ENCODE measurements at regions not wholly inside any gene's neighbourhood (a gene's known extent, or its start where the extent isn't known, plus 50 kb on each side); places are given as distances from the start of the nearest gene placed in this dataset.

DNA sequence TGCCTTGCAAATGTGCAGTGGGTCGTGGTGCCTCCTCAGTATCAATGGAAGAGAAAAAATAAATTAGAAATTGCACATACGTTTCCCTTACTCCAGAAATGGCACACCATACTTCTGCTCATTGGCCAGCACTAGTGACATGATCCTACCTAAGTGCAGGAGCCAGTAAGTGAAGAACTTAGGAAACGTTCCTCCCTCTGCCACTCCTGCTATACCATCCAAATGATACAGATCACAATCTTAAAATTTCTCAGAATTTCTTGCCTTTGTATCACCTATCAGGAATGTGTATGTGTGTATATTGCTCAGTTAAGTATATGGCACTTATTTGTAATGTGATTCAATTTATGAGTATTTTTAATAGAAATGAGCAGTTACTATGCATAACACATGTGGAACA, 237.0 kb upstream of the UBE2E3 start:
- H3K4me2 ChIP-seq (ENCODE audit: low read length) = no peak overlapping the region
- H3K9ac ChIP-seq = no peak overlapping the region
- no peaks in the 10 kb centered on the region for H3K79me2 ChIP-seq
- H3K27ac ChIP-seq = no peak overlapping the region
- H3K9me3 ChIP-seq (ENCODE audit: control insufficient read depth, low read length) = no peaks in the 10 kb centered on the region
- H2AFZ ChIP-seq = no peak overlapping the region
- TF ChIP-seq, protein P1, sequence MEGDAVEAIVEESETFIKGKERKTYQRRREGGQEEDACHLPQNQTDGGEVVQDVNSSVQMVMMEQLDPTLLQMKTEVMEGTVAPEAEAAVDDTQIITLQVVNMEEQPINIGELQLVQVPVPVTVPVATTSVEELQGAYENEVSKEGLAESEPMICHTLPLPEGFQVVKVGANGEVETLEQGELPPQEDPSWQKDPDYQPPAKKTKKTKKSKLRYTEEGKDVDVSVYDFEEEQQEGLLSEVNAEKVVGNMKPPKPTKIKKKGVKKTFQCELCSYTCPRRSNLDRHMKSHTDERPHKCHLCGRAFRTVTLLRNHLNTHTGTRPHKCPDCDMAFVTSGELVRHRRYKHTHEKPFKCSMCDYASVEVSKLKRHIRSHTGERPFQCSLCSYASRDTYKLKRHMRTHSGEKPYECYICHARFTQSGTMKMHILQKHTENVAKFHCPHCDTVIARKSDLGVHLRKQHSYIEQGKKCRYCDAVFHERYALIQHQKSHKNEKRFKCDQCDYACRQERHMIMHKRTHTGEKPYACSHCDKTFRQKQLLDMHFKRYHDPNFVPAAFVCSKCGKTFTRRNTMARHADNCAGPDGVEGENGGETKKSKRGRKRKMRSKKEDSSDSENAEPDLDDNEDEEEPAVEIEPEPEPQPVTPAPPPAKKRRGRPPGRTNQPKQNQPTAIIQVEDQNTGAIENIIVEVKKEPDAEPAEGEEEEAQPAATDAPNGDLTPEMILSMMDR (IDR thresholded peaks at IDR 0.05) = no peak
- H3K36me3 ChIP-seq (ENCODE audit: control insufficient read depth, insufficient read depth, low read length) = no peaks in the 10 kb centered on the region
- no peaks in the 10 kb centered on the region for H3K4me1 ChIP-seq
- H3K27me3 ChIP-seq (ENCODE audit: control insufficient read depth, insufficient read depth, low read length) = no peaks in the 10 kb centered on the region
- no peak overlapping the region for H3K4me3 ChIP-seq (ENCODE audit: low read depth, low read length)

DNA sequence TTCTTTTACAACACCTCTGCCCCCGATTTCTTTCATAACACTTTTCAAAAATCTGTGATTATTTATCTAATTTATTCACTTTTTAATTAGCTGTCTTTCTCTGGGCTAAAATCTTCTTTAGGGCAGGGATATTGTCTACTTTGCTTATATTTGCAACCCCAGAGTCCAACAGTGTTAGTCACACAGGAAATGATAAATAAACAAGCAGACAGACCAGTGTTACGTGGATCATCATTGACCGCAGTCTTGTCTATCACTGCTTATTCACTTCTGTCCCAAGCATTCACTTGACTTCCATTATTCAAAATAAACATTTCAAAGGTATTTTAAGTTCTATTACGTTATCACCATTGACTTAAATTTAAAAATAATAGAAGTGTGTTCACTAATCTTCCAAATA, 237.6 kb upstream of the UBE2E3 start:
- Histone ChIP-seq H3K36me3 (ENCODE audit: control insufficient read depth, insufficient read depth, low read length) (no peaks in the 10 kb centered on the region), H3K79me2 (no peaks in the 10 kb centered on the region), H2AFZ (no peak overlapping the region), H3K4me3 (ENCODE audit: low read depth, low read length) (no peak overlapping the region), H3K4me1 (no peaks in the 10 kb centered on the region), H3K27me3 (ENCODE audit: control insufficient read depth, insufficient read depth, low read length) (no peaks in the 10 kb centered on the region), H3K9ac (no peak overlapping the region), H3K27ac (no peak overlapping the region), H3K9me3 (ENCODE audit: control insufficient read depth, low read length) (no peaks in the 10 kb centered on the region), H3K4me2 (ENCODE audit: low read length) (no peak overlapping the region)
- TF ChIP-seq, protein P1 (IDR thresholded peaks at IDR 0.05) = no peak

DNA sequence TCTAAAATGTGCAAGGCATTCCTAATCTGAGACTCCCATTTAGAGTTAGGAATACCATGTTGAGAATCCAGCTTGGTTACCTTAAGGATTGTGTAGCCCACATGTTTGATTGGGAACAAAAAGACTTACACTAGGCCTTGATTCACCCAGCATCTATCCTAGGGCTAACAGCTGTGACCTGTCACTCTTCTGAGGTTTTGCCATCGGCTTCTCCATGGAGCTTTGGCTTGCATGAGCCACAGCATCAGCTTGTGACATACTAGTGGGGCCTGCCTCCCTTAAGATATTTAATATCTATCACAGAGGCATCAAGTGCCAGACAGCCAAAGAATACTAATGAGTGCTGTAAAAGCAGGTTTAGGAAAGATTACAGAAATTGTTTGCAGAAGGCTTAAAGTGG, 241.3 kb upstream of the UBE2E3 start:
- H3K79me2 ChIP-seq = no peaks in the 10 kb centered on the region
- no peaks in the 10 kb centered on the region for H3K36me3 ChIP-seq (ENCODE audit: control insufficient read depth, insufficient read depth, low read length)
- no peak overlapping the region for H3K4me2 ChIP-seq (ENCODE audit: low read length)
- H3K9ac ChIP-seq = no peak overlapping the region
- H3K27ac ChIP-seq = no peak overlapping the region
- H3K9me3 ChIP-seq (ENCODE audit: control insufficient read depth, low read length) = no peaks in the 10 kb centered on the region
- no peak overlapping the region for H2AFZ ChIP-seq
- TF ChIP-seq, protein P1 (IDR thresholded peaks at IDR 0.05) = no peak
- H3K4me1 ChIP-seq = no peaks in the 10 kb centered on the region
- H3K4me3 ChIP-seq (ENCODE audit: low read depth, low read length) = no peak overlapping the region
- H3K27me3 ChIP-seq (ENCODE audit: control insufficient read depth, insufficient read depth, low read length) = no peaks in the 10 kb centered on the region

DNA sequence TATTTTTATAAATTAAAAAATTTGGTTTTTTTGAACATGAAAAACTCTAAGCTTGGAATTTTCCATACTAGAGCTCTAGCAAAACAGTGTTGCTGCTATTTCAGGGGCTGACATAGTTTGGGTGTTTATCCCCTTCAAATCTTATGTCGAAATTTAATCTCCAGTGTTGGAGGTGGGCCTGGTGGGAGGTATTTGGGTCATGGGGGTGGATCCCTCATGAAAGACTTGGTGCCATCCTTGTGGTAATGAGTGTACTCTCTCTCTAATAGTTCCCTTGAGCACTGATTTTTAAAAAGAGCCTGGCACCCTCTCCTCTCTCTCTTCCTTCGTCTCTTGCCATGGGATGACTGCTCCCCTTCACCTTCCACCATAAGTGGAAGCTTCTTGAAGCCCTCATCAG, 244.6 kb upstream of the UBE2E3 start:
- TF ChIP-seq, protein P1 (IDR thresholded peaks at IDR 0.05) = no peak
- Histone ChIP-seq H3K4me3 (ENCODE audit: low read depth, low read length) (no peak overlapping the region), H3K9ac (no peak overlapping the region), H3K4me1 (no peaks in the 10 kb centered on the region), H3K27ac (no peak overlapping the region), H3K9me3 (ENCODE audit: control insufficient read depth, low read length) (no peaks in the 10 kb centered on the region), H3K79me2 (no peaks in the 10 kb centered on the region), H3K36me3 (ENCODE audit: control insufficient read depth, insufficient read depth, low read length) (no peaks in the 10 kb centered on the region), H2AFZ (no peak overlapping the region), H3K4me2 (ENCODE audit: low read length) (no peak overlapping the region), H3K27me3 (ENCODE audit: control insufficient read depth, insufficient read depth, low read length) (no peaks in the 10 kb centered on the region)

DNA sequence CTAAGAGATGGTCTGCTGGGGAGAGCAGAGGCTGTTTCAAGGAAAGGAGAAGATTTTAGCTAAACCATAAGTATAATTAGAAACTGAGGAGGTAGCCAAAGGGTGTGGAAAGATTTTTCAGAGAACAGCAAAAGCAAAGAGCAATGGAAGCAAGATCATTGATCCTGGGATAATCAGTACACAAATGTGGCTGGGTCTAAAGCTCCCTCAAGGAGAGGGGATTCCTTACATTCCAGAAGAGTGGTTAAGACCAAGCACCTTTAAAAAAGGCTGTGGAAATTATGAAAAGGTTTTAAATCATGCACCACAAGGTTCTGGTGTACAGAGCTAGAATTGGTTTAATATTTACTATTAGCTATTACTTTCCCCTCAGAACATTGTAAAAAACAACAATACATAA, 246.0 kb upstream of the UBE2E3 start:
- H3K27ac ChIP-seq = no peak overlapping the region
- H3K9me3 ChIP-seq (ENCODE audit: control insufficient read depth, low read length) = no peaks in the 10 kb centered on the region
- no peak overlapping the region for H3K9ac ChIP-seq
- H3K36me3 ChIP-seq (ENCODE audit: control insufficient read depth, insufficient read depth, low read length) = no peaks in the 10 kb centered on the region
- no peak overlapping the region for H3K4me2 ChIP-seq (ENCODE audit: low read length)
- TF ChIP-seq, protein P1 (IDR thresholded peaks at IDR 0.05) = no peak
- H3K27me3 ChIP-seq (ENCODE audit: control insufficient read depth, insufficient read depth, low read length) = no peaks in the 10 kb centered on the region
- no peaks in the 10 kb centered on the region for H3K4me1 ChIP-seq
- H2AFZ ChIP-seq = no peak overlapping the region
- no peak overlapping the region for H3K4me3 ChIP-seq (ENCODE audit: low read depth, low read length)
- no peaks in the 10 kb centered on the region for H3K79me2 ChIP-seq

Data from parathyroid adenoma (tissue), 2 donors.